ENCODE measurements at regions not wholly inside any gene's neighbourhood (a gene's known extent, or its start where the extent isn't known, plus 50 kb on each side); places are given as distances from the start of the nearest gene placed in this dataset.

DNA sequence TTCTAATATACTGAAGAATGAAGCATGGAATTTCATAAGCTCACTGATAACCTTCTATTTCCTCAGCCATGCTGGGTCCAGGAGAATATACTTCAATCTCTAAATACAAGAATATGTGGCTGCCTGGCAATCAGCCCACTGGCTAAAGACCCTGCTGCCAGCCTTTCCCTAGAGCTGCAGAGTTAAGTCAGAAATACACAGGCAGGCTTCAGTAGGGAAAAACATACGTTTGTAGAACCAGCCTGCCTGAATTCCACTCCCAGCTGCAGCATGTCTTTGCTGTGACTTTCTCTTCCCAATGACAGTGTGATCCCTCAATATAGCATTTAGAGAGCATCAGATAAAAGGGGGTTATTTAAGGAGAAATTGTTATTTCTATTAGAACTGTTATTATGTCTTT lies 289.1 kb downstream of the PCDH19 start:
- no peak overlapping the region for H3K27ac ChIP-seq (ENCODE audit: extremely low read depth, low read depth, low read length)
- H3K4me1 ChIP-seq (ENCODE audit: control insufficient read depth, insufficient read depth, low read length), result no peaks in the 10 kb centered on the region

DNA sequence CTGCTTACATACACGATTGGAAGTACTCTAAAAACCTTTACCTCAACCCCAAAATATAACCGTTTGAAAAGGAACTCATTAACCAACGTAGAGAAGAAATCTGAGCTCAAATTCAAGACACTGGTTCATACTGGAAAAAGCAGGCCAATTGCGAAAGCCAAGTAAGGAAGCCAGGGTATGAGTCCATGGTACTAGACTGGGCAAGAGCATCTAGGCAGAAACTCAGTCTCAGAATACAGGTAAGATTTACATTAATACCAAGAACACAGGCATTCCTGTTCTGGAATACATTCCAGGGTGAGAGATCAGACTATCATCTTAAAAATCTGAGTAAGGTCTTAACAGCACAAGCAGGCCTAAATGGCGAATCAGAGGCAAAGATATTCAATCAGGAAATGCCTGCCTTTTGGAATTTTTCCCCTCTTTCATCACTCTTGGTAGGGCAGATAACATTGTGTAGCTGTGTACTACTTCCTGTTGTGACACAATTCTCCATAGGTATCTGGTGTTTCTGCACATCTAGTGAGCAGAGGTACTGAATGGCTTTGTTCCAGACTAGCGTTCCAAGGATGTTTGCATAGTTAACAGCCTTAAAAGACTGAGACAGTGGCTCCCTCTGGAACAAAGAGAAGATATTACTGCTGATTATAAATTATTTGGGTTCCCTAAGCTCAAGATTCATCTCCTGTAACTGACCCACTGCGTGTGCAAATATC lies 311.3 kb downstream of the PCDH19 start:
- no peaks in the 10 kb centered on the region for H3K36me3 ChIP-seq (ENCODE audit: control insufficient read depth in 2 of 2, insufficient read depth in 1 of 2, low read length in 2 of 2)
- POLR2A ChIA-PET, result no interaction called here
- H3K4me3 ChIP-seq (ENCODE audit: low read depth, low read length), result no peak overlapping the region
- CTCF ChIA-PET, result interaction anchor here (0.7 kb wide), 1 partner anchor 351 kb away, joined by 3 read pairs; no protein-coding TSS in a partner anchor
- no peak overlapping the region for H3K27ac ChIP-seq (ENCODE audit: extremely low read depth, low read depth, low read length)
- no peaks in the 10 kb centered on the region for H3K4me1 ChIP-seq (ENCODE audit: control insufficient read depth, insufficient read depth, low read length)
- TF ChIP-seq ZNF654 (tag by site-specific recombination; IDR thresholded peaks at IDR 0.05; ENCODE audit: low read depth) (no peak), ZNF555 (tag by site-specific recombination; conservative IDR thresholded peaks at IDR 0.05) (no peak), ZSCAN30 (tag by site-specific recombination; IDR thresholded peaks at IDR 0.05) (no peak), ZNF549 (tag by site-specific recombination; IDR thresholded peaks at IDR 0.05) (no peak), ZNF138 (tag by site-specific recombination; IDR thresholded peaks at IDR 0.05; ENCODE audit: borderline replicate concordance) (no peak), ZNF529 (tag by site-specific recombination; IDR thresholded peaks at IDR 0.05; ENCODE audit: insufficient replicate concordance) (no peak), HOXC10 (CRISPR knock-in tag; IDR thresholded peaks at IDR 0.05) (no peak), ZNF114 (tag by site-specific recombination; IDR thresholded peaks at IDR 0.05) (no peak), ZNF830 (tag by site-specific recombination; IDR thresholded peaks at IDR 0.05; ENCODE audit: low read depth) (no peak), ZNF747 (tag by site-specific recombination; IDR thresholded peaks at IDR 0.05) (no peak)
- H3K9me3 ChIP-seq (ENCODE audit: control insufficient read depth, insufficient read depth, low read depth, low read length), result no peaks in the 10 kb centered on the region

More for the DNA sequence above, 289.1 kb downstream of the PCDH19 start:
- Histone ChIP-seq H3K4me3 (ENCODE audit: low read depth, low read length) (no peak overlapping the region), H3K9me3 (ENCODE audit: control insufficient read depth, insufficient read depth, low read depth, low read length) (no peaks in the 10 kb centered on the region), H3K36me3 (ENCODE audit: control insufficient read depth in 2 of 2, insufficient read depth in 1 of 2, low read length in 2 of 2) (no peaks in the 10 kb centered on the region)
- ChIA-PET POLR2A (no interaction called here), CTCF (no interaction called here)
- TF ChIP-seq ZNF501 (tag by site-specific recombination; IDR thresholded peaks at IDR 0.05) (no peak), ZNF585B (tag by site-specific recombination; IDR thresholded peaks at IDR 0.05) (no peak), GFI1B (tag by site-specific recombination; IDR thresholded peaks at IDR 0.05) (no peak), ZNF785 (tag by site-specific recombination; IDR thresholded peaks at IDR 0.05) (no peak), ZNF202 (tag by site-specific recombination; IDR thresholded peaks at IDR 0.05; ENCODE audit: borderline replicate concordance) (no peak), GLIS1 (tag by site-specific recombination; IDR thresholded peaks at IDR 0.05) (no peak)

DNA sequence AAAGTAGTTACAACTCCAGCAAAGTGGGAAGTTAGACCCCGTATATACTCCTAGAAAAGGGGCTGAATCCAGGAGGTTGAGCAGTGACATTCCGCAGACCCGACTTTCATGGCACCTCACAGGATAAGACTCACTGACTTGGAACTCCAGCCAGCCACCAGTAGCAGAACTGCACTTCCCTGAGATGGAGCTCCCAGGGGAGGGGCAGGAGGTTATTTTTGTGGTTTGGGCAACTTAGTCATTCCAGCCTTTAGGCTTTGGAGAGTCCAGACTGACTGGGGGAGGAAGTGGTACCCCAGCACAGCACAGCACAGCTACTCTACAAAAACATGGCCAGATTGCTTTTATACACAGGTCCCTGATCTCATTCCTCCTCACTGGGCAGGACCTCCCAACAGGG lies 319.1 kb downstream of the PCDH19 start:
- H3K27ac ChIP-seq (ENCODE audit: extremely low read depth, low read depth, low read length), result no peak overlapping the region
- no peaks in the 10 kb centered on the region for H3K9me3 ChIP-seq (ENCODE audit: control insufficient read depth, insufficient read depth, low read depth, low read length)
- no peaks in the 10 kb centered on the region for H3K4me1 ChIP-seq (ENCODE audit: control insufficient read depth, insufficient read depth, low read length)
- no peaks in the 10 kb centered on the region for H3K36me3 ChIP-seq (ENCODE audit: control insufficient read depth in 2 of 2, insufficient read depth in 1 of 2, low read length in 2 of 2)
- POLR2A ChIA-PET, result no interaction called here
- CTCF ChIA-PET, result interaction anchor here (0.6 kb wide), 1 partner anchor 258 kb away, joined by 4 read pairs; no protein-coding TSS in a partner anchor
- TF ChIP-seq ZSCAN30 (tag by site-specific recombination; IDR thresholded peaks at IDR 0.05), result no peak
- TF ChIP-seq ZFHX2 (tag by site-specific recombination; conservative IDR thresholded peaks at IDR 0.05), result no peak
- no peak for TF ChIP-seq ZNF585B (tag by site-specific recombination; IDR thresholded peaks at IDR 0.05)
- no peak for TF ChIP-seq GLI4 (tag by site-specific recombination; IDR thresholded peaks at IDR 0.05)
- TF ChIP-seq WT1 (tag by site-specific recombination; IDR thresholded peaks at IDR 0.05), result no peak
- no peak for TF ChIP-seq ZNF626 (tag by site-specific recombination; IDR thresholded peaks at IDR 0.05)
- no peak for TF ChIP-seq ZXDB (tag by site-specific recombination; IDR thresholded peaks at IDR 0.05)
- no peak overlapping the region for H3K4me3 ChIP-seq (ENCODE audit: low read depth, low read length)

DNA sequence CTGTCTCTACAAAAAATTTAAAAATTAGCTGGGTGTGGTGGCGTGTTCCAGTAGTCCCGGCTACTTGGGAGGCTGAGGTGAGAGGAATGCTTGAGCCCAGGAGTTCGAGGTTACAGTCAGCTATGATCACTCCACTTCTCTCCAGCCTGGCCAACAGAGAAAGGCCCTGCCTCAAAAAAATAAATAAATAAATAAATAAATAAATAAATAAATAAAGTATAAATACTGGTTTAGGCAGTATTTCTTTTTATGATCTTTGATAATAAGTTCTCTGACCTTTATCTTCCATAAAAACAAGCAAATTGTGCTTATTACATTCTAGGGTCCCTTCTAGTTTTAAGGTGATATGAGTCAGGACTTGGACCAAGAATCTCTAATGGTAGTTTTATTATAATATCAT lies 320.3 kb downstream of the PCDH19 start:
- CTCF ChIA-PET, result no interaction called here
- H3K9me3 ChIP-seq (ENCODE audit: control insufficient read depth, insufficient read depth, low read depth, low read length), result no peaks in the 10 kb centered on the region

More for the DNA sequence above, 320.3 kb downstream of the PCDH19 start:
- POLR2A ChIA-PET, result no interaction called here
- Histone ChIP-seq H3K4me1 (ENCODE audit: control insufficient read depth, insufficient read depth, low read length) (no peaks in the 10 kb centered on the region), H3K4me3 (ENCODE audit: low read depth, low read length) (no peak overlapping the region), H3K36me3 (ENCODE audit: control insufficient read depth in 2 of 2, insufficient read depth in 1 of 2, low read length in 2 of 2) (no peaks in the 10 kb centered on the region), H3K27ac (ENCODE audit: extremely low read depth, low read depth, low read length) (no peak overlapping the region)
- peak; percentile 26; the same call in 1 of the 2 replicates for TF ChIP-seq ZNF623 (tag by site-specific recombination; IDR thresholded peaks at IDR 0.05)
- no peak for TF ChIP-seq KLF7 (tag by site-specific recombination; IDR thresholded peaks at IDR 0.05; ENCODE audit: borderline replicate concordance)
- TF ChIP-seq, protein P1, sequence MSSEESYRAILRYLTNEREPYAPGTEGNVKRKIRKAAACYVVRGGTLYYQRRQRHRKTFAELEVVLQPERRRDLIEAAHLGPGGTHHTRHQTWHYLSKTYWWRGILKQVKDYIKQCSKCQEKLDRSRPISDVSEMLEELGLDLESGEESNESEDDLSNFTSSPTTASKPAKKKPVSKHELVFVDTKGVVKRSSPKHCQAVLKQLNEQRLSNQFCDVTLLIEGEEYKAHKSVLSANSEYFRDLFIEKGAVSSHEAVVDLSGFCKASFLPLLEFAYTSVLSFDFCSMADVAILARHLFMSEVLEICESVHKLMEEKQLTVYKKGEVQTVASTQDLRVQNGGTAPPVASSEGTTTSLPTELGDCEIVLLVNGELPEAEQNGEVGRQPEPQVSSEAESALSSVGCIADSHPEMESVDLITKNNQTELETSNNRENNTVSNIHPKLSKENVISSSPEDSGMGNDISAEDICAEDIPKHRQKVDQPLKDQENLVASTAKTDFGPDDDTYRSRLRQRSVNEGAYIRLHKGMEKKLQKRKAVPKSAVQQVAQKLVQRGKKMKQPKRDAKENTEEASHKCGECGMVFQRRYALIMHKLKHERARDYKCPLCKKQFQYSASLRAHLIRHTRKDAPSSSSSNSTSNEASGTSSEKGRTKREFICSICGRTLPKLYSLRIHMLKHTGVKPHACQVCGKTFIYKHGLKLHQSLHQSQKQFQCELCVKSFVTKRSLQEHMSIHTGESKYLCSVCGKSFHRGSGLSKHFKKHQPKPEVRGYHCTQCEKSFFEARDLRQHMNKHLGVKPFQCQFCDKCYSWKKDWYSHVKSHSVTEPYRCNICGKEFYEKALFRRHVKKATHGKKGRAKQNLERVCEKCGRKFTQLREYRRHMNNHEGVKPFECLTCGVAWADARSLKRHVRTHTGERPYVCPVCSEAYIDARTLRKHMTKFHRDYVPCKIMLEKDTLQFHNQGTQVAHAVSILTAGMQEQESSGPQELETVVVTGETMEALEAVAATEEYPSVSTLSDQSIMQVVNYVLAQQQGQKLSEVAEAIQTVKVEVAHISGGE (tag by site-specific recombination; conservative IDR thresholded peaks at IDR 0.05; ENCODE audit: low read depth), result peak; percentile 48
- TF ChIP-seq ZNF174 (tag by site-specific recombination; IDR thresholded peaks at IDR 0.05), result no peak
- peak; percentile 56; the same call in 1 of the 2 replicates for TF ChIP-seq ZNF202 (tag by site-specific recombination; IDR thresholded peaks at IDR 0.05; ENCODE audit: borderline replicate concordance)
- TF ChIP-seq ZNF555 (tag by site-specific recombination; conservative IDR thresholded peaks at IDR 0.05), result peak; percentile 70
- TF ChIP-seq ZNF654 (tag by site-specific recombination; IDR thresholded peaks at IDR 0.05; ENCODE audit: low read depth), result 0 out of 2 replicates have a peak, but pooled peaks have one; percentile 8
- peak; percentile 66 for TF ChIP-seq ZNF426 (tag by site-specific recombination; IDR thresholded peaks at IDR 0.05)

Measured in HEK293 (cell line).